LoVo (cell line): ENCODE measurements at regions not wholly inside any gene's neighbourhood (a gene's known extent, or its start where the extent isn't known, plus 50 kb on each side); places are given as distances from the start of the nearest gene placed in this dataset.
"Not testable (repeated sequence)": the region's sequence is repeated elsewhere in the genome, so short reads cannot be mapped to it uniquely, and the experiment has no call there.

Source experiments
- DNase-seq: peaks from one replicate; pipeline ENCODE4 v3.0.0-alpha.2; 2016; ENCODE audit warnings: low spot score

- DNase-seq = no peak
These were observed 115.9 kb upstream of the BEND6 start for GRCh38 chr6:56838965-56839364.

- DNase-seq = no peak
These were observed 116.8 kb upstream of the BEND6 start for GRCh38 chr6:56838016-56838555.

DNA sequence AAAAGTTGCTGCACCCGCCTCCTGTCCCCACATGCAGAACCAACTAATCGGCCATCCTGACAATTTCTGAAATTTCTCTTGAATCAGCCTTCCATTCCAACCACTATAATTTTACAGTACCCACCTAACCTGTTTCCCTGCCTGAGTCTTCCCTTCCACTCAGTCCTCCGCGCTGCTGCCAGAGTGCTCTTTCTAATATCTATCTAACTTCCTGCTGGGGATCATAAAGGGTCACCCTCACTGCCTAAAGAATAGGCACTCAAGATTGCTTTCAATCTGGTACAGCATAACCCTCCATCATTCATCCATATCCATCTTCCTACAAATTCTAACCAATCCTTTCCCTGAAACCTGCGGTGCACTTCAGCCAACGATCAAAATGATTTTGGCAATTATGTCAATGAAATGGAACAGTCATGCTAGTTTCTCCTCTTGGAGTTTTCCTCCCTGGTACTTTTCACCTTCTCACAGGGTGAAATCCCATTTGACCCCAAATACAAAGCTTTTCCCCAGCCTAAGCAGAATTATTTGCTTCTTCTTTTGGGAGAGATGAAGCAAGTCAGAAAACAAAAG, 117.5 kb upstream of the BEND6 start:
- no peak for DNase-seq

- DNase-seq = no peak
These were observed 119.3 kb upstream of the BEND6 start for GRCh38 chr6:56835612-56836011.

GRCh38 chr6:56833873-56834272, 121.0 kb upstream of the BEND6 start:
- no peak for DNase-seq

- no peak for DNase-seq
These were observed 121.6 kb upstream of the BEND6 start for GRCh38 chr6:56833127-56833791.

DNA sequence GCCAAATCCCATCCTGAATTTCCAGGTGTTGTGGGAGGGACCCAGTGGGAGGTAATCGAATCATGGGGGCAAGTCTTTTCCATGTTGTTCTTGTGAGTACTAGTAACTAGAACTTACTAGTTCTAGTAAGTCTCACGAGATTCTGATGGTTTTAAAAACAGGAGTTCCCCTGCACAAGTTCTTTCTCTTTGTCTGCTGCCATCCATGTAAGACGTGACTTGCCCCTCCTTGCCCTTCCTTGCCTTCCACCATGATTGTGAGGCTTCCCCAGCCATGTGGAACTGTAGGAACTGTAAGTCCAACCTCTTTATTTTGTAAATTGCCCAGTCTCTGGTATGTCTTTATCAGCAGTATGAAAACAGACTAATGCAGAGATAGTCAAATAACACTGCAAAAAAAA, 122.7 kb upstream of the BEND6 start:
- no peak for DNase-seq

DNA sequence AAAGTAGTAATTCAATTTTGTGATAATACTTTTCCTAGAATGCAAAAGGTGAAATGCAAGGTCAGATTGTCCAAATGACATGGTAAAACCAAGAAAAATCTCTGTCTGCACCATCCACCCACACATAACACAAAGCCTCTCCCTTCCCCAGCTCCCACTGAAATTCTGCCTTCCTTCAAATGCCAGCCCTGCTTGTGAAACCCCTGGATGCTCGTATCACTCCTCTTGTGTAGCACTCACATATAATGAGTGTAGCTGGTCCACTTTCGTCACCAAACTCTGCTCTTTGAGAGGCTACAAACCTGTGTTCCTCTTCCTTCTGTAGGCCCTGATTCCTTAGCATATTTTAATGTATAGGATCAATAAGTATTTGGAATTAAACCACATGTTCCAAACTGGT, 123.6 kb upstream of the BEND6 start:
- DNase-seq = no peak

DNA sequence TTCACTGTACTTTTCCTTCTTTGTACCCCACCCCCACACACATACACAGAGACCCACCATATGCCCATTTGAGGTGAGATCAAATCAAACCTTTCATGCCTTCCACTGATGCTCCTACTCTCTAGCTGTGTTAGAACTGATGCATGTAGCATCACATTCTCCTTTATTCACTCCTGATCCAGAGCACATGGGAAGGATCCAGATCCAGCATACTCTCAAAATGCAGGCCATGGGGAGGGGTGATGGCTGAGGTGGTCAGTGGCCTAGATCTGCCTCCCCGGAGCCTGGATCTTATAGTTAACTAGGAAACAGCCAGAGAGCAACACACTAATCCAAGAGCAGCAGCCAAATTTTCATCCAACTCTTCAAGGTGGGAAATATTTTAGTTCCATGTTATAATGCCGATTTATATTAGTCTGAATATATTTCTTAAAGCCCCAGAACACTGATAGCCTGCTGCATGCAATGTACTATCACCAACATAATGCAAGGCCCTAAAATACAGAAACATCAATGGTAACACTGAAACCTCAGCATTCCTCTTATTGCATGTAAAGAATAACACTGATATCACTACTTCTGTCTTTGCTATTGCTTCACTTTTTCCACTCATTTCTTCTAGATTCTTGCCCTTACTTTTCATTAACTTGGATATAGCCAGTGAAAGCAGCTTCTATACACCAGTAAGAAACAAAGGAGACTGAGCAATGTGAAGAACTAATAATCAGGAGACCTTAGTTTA, 126.8 kb upstream of the BEND6 start:
- DNase-seq = no peak

DNA sequence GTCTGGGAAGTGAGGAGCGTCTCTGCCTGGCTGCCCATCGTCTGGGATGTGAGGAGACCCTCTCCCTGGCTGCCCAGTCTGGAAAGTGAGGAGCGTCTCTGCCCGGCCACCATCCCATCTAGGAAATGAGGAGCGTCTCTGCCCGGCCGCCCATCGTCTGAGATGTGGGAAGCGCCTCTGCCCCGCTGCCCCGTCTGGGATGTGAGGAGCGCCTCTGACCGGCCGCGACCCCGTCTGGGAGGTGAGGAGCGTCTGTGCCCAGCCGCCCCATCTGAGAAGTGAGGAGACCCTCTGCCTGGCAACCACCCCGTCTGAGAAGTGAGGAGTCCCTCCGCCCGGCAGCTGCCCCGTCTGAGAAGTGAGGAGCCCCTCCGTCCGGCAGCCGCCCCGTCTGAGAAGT, 130.5 kb upstream of the BEND6 start:
- not testable (repeated sequence) for DNase-seq

- DNase-seq = no peak
These were observed 133.9 kb upstream of the BEND6 start for GRCh38 chr6:56821005-56821432.

DNA sequence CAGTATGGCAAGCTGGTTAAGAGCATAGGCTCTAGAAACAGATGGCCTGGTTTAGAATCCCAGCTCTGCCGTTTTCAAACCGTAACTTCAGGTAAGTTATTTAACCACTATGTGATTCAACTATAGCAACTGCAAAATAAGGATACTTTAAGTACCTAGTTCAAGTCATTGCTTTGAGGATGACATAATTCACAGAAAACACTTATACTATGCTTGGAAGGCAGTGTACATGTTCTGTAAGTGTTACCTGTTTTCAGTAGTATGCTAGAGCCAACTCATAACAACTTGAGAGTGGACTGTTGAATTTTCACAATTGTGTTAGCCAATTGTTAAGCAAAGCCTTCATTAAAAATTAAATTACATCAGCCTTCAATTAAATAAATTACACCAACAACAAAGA, 134.8 kb upstream of the BEND6 start:
- DNase-seq = no peak

DNA sequence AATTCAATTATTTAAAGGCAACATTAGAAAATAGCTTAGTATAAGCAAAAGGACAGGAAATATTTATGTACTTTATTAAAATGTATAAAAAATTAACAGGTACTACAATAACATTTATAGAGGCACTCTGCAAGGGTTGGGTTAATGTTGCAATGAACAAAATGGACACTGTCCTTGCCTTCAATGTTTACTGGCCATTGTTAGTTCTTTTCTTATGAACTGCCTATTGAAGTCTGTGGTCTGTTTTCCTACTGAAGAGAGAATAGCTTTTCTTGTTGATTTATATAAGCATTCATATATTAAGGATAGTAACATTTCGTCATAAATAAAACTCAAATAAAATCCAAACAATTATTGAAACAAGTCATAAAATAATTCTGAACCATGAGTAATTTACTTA, 135.3 kb upstream of the BEND6 start:
- DNase-seq = no peak

- DNase-seq = no peak
These were observed 138.5 kb upstream of the BEND6 start for GRCh38 chr6:56816370-56816769.

DNA sequence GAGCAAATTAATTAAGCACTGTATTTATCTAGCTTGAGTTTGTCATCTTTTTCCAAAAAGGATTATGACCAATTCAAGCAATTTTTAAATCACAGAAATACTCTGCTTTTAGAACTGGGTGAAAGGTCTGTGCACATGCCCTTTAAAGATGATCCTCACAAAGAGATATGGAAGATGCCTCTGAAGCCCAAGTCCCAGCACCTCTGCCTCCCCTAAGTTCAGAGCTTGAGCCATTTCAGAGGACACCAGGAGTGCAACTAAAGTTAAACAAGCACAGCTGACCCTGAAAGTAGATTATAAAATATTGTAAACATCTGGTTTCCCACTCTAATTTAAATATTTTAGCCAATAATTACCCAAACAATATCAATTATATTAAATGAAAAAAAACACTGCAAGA, 139.5 kb upstream of the BEND6 start:
- DNase-seq = no peak

GRCh38 chr6:56814802-56815201, 140.1 kb upstream of the BEND6 start:
- no peak for DNase-seq

DNA sequence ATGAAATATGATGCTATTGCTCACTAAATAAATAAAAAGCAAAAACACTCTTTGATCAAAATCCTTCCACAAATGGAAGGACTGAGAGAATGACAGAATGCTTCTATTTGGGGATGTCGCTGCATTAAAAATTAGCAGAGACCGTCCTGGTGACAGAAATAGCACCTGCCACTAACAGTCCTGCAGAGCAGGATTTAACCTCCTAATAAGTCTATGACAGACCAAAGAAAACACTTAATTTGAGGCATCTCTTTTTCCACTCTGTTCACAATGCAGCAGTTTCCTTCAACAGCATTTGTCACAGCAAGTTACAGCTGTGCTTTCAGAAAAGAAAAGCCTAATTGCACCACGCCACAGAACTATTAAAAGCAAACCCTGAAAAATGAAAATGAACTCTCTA, 140.6 kb upstream of the BEND6 start:
- no peak for DNase-seq

GRCh38 chr6:56812851-56813250, 142.1 kb upstream of the BEND6 start:
- not testable (repeated sequence) for DNase-seq

DNA sequence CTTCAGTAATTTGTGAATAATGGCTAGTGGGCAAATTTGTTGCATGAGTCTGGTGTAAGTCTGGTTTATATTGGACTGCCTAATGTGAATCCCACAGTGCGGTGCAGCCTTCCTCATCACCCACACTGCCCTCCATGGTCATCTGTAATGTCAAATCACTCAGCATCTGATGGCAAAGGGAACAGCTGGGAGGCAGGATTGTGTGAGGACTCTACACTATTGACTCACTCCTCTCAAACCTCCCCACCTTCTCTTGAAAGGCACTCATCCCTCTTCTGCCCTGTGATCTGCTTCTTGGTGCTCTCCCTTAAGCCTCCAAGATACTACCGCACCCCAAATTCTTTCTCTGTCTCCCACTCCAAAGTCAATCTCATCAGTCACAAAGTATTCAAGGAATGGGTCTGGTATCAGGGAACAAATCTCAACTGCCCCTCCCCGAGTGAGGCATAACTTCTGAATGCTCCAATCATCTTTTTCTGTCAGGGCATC, 146.0 kb upstream of the BEND6 start:
- DNase-seq = peak; percentile 68

GRCh38 chr6:56807989-56808337, 146.9 kb upstream of the BEND6 start:
- peak; percentile 67 for DNase-seq

DNA sequence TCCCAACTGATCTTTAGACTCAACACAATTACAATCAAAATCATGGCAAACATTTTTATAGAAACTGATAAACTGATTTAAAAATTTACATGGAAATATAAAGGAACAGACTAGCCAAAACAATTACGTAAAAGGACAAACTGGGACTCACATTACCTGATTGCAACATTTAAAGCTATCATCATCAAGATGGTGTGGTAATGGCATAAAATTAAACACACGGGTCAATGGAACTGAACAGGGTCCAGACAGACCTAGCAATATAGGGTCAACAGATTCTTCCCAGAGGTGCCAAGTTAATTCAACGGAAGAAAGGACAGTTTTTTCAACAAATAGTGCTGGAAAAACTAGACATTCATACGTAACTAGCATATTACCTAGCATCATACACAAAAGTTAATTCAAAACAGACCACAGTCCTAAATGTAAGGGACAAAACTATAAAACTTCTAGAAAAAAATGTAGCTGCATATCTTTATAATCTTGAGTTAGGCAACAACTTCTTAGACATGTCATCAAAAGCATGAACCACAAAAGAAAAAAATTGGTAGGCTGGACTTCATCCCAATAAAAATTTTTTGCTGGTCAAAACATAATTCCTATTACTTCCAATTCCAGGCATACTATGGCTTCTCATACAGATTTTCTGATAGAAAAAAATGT, 147.4 kb upstream of the BEND6 start:
- peak; percentile 25 for DNase-seq

DNA sequence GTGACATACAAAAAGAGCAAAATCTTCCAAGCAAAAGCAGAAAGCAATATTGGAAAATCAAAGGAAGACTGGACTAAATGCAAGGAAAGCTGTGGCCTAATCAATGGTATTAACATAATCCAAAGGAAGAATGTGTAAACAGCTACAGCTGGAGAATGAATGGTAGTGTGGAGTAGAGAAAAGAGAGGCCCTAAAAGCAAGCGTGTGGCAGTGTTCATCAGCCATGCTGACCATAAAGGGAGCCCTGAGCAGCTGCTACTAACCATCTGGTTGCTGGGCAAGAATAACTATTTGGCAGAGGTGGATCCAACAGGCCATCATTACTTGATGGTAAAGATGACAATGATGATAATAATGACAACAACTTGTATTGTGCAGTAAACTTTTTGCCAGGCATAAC, 148.5 kb upstream of the BEND6 start:
- DNase-seq = no peak

- DNase-seq = no peak
These were observed 149.9 kb upstream of the BEND6 start for GRCh38 chr6:56804996-56805395.
